A673 (cell line): ENCODE measurements at regions not wholly inside any gene's neighbourhood (a gene's known extent, or its start where the extent isn't known, plus 50 kb on each side); places are given as distances from the start of the nearest gene placed in this dataset.

ENCODE experiments used
- EZH2 ChIP-seq: fragments of 200-600 bp; sonication (generic); IDR thresholded peaks from 2 replicates; pipeline ENCODE4 v1.6.1; 2017; ENCODE audit warnings: borderline replicate concordance, low read depth, mild to moderate bottlenecking, mixed read lengths, antibody characterized with exemption, low read length; ENCODE audit not compliant: poor library complexity, severe bottlenecking
- TF ChIP-seq, protein P1 (sequence below): fragments of 300-800, 200-600 bp; sonication (generic); conservative IDR thresholded peaks from 2 replicates; pipeline ENCODE4 v1.5.1; 2017; ENCODE audit warnings: low read depth, mild to moderate bottlenecking, antibody characterized with exemption, low read length, moderate library complexity, mixed read lengths

DNA sequence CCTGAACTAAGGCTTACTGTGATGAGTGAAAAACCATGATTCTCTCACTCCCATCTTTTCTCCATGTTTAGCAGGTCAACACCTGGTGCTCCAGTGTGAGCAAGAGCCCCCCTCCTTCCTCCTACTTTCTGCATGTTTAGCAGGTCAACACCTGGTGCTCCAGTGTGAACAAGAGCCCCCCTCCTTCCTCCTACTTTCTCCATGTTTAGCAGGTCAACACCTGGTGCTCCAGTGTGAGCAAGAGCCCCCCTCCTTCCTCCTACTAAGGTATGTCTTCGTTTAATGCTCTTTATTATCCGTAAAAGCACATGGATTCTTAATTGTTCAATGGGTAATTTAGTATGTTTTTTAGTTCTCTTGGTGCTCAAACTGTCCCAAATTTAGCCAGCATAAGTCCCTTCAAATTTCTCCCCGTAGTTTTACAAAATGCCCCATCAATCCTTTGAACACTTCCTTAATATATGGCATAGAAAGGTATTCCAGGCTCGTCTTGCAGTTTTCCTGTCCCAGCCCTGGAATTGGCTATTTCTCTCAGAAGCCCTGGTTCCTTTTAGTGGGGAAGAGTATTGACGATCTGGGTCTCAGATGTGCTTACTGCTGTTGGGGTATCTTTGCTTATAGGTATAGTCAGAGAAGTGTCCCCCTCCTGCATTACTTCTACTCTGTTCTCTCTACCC lies 760.8 kb upstream of the TPTE start:
- TF ChIP-seq, protein P1, sequence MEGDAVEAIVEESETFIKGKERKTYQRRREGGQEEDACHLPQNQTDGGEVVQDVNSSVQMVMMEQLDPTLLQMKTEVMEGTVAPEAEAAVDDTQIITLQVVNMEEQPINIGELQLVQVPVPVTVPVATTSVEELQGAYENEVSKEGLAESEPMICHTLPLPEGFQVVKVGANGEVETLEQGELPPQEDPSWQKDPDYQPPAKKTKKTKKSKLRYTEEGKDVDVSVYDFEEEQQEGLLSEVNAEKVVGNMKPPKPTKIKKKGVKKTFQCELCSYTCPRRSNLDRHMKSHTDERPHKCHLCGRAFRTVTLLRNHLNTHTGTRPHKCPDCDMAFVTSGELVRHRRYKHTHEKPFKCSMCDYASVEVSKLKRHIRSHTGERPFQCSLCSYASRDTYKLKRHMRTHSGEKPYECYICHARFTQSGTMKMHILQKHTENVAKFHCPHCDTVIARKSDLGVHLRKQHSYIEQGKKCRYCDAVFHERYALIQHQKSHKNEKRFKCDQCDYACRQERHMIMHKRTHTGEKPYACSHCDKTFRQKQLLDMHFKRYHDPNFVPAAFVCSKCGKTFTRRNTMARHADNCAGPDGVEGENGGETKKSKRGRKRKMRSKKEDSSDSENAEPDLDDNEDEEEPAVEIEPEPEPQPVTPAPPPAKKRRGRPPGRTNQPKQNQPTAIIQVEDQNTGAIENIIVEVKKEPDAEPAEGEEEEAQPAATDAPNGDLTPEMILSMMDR = no peak
- no peak for TF ChIP-seq EZH2
